ENCODE measurements at regions not wholly inside any gene's neighbourhood (a gene's known extent, or its start where the extent isn't known, plus 50 kb on each side); places are given as distances from the start of the nearest gene placed in this dataset.

GRCh38 chr11:45079567-45079942 lies 66.9 kb upstream of the PRDM11 start:
- TF ChIP-seq CTCF (IDR thresholded peaks at IDR 0.05; ENCODE audit: extremely low read depth in 1 of 2, insufficient read depth in 1 of 2, low read depth in 1 of 2, low read length in 2 of 2) (no peak), EZH2 (IDR thresholded peaks at IDR 0.05; ENCODE audit: borderline replicate concordance, low read depth, low read length, severe bottlenecking) (no peak), POLR2AphosphoS5 (IDR thresholded peaks at IDR 0.05; ENCODE audit: insufficient read depth, low read depth, low read length) (no peak), JUN (IDR thresholded peaks at IDR 0.05; ENCODE audit: borderline replicate concordance, insufficient read depth, insufficient read length, low read depth) (no peak)
